Kidney (tissue), 13 donors: ENCODE measurements at regions not wholly inside any gene's neighbourhood (a gene's known extent, or its start where the extent isn't known, plus 50 kb on each side); places are given as distances from the start of the nearest gene placed in this dataset.
A peak's percentile ranks its signal among the peaks of the same experiment; 100 is the strongest.

ENCODE experiments used
- DNase-seq, 5 donors: peaks; one replicate each; pipeline ENCODE4 v3.0.0-alpha.2; 2013 to 2020
- FAIRE-seq: peaks from 2 replicates; lab custom pipeline; 2012; peaks lifted over from hg19 to GRCh38; lab: Jason Lieb, UNC
- H3K27ac ChIP-seq, 2 donors: one replicate each; pipeline ENCODE4 v1.7.0; 2013; ENCODE audit warnings: low read depth in 2 of 2, low read length in 2 of 2, inconsistent platforms in 1 of 2
- H3K27me3 ChIP-seq: one replicate; pipeline ENCODE4 v1.7.1; 2013; ENCODE audit warnings: low read length, inconsistent platforms; ENCODE audit not compliant: control insufficient read depth, insufficient read depth
- H3K36me3 ChIP-seq, 3 donors: one replicate each; pipeline versions ENCODE4 v1.7.0 to v1.7.1; 2013; ENCODE audit warnings: low read length in 3 of 3, control low read depth in 1 of 3, inconsistent platforms in 1 of 3; ENCODE audit not compliant: insufficient read depth in 3 of 3, control insufficient read depth in 2 of 3
- H3K4me1 ChIP-seq, 3 donors: one replicate each; pipeline versions ENCODE4 v1.7.0 to v1.7.1; 2013; ENCODE audit warnings: low read length in 3 of 3, inconsistent platforms in 1 of 3, low read depth in 1 of 3; ENCODE audit not compliant: control insufficient read depth in 2 of 3, insufficient read depth in 2 of 3
- H3K4me3 ChIP-seq, 3 donors: one replicate each; pipeline versions ENCODE4 v1.7.0 to v1.8.1; 2013; ENCODE audit warnings: low read length in 3 of 3, control low read depth in 1 of 3, inconsistent platforms in 1 of 3
- H3K9ac ChIP-seq, 3 donors: one replicate each; pipeline versions ENCODE4 v1.7.0 to v1.7.1; 2013; ENCODE audit warnings: low read length in 3 of 3, control low read depth in 1 of 3, inconsistent platforms in 1 of 3
- H3K9me3 ChIP-seq, 3 donors: one replicate each; pipeline versions ENCODE4 v1.7.0 to v1.7.1; 2013; ENCODE audit warnings: low read length in 3 of 3, control low read depth in 1 of 3, inconsistent platforms in 1 of 3; ENCODE audit not compliant: control insufficient read depth in 2 of 3, insufficient read depth in 1 of 3
- intact Hi-C: fragments of 100-400 bp; cut with DNase I; formaldehyde crosslinking; loops from one replicate; pipeline ENCODE4 v1.11.1; 2022
- TF ChIP-seq, protein P1 (sequence below): IDR thresholded peaks from 3 replicates; pipeline ENCODE4 v1.5.1; 2012; ENCODE audit warnings: mild to moderate bottlenecking, moderate library complexity, borderline replicate concordance; ENCODE audit not compliant: insufficient read depth; ENCODE audit errors: extremely low read depth
- donor health status: control.
- donor health status: control.
- donor health status: control.
- donor health status: control.
- donor health status: control.
- donor health status: DM: yes; HTN: yes; CAD: no.
- donor health status: Normal renal cell carcinoma (clear cell type).

GRCh38 chr10:4390219-4390618 is 435.8 kb upstream of the AKR1E2 start:
- Histone ChIP-seq H3K9ac (no peak overlapping the region), H3K4me1 (no peaks in the 10 kb centered on the region), H3K4me3 (no peak overlapping the region), H3K36me3 (no peaks in the 10 kb centered on the region), H3K27me3 (no peaks in the 10 kb centered on the region), H3K27ac (no peak overlapping the region), H3K9me3 (no peaks in the 10 kb centered on the region)
- DNase-seq: no peak
- intact Hi-C loops: no loop called here
- TF ChIP-seq, protein P1, sequence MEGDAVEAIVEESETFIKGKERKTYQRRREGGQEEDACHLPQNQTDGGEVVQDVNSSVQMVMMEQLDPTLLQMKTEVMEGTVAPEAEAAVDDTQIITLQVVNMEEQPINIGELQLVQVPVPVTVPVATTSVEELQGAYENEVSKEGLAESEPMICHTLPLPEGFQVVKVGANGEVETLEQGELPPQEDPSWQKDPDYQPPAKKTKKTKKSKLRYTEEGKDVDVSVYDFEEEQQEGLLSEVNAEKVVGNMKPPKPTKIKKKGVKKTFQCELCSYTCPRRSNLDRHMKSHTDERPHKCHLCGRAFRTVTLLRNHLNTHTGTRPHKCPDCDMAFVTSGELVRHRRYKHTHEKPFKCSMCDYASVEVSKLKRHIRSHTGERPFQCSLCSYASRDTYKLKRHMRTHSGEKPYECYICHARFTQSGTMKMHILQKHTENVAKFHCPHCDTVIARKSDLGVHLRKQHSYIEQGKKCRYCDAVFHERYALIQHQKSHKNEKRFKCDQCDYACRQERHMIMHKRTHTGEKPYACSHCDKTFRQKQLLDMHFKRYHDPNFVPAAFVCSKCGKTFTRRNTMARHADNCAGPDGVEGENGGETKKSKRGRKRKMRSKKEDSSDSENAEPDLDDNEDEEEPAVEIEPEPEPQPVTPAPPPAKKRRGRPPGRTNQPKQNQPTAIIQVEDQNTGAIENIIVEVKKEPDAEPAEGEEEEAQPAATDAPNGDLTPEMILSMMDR: no peak
- FAIRE-seq: no peak

DNA sequence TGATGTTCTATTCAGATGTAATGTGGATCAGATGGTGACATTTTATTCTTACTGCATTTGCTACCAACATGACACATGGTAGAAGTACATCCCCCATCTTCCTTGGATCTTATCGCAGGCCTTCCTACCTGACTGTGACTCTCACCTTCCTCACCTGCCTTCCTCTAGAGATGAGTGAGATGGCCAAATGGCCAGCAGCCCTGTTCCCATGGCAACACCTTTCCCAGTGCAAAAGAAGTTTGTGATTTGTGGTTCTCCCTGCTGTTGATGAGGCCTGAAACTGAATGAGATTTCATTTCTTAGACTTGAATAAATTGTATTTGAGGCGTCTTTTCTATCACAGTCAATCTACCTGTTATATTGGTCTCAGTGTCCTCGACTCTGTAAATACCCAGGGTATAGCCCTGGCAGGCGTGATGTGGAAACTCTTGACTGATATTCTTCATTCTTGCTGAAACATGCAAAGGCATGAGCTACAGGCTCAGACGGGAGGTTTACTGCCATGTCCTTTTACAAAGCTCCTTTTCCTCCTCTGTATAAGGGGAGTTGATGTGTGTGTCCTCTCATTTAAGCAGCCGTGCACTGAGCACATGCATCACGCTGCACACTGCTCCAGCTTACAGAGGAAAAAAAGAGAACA is 440.7 kb upstream of the AKR1E2 start:
- no peaks in the 10 kb centered on the region for H3K9me3 ChIP-seq
- intact Hi-C loops: no loop called here
- H3K27me3 ChIP-seq: no peaks in the 10 kb centered on the region
- H3K27ac ChIP-seq: no peak overlapping the region
- H3K4me3 ChIP-seq: no peak overlapping the region
- no peaks in the 10 kb centered on the region for H3K36me3 ChIP-seq
- H3K4me1 ChIP-seq: no peaks in the 10 kb centered on the region
- FAIRE-seq (no peak), DNase-seq (no peak)
- TF ChIP-seq, protein P1: no peak
- no peak overlapping the region for H3K9ac ChIP-seq

DNA sequence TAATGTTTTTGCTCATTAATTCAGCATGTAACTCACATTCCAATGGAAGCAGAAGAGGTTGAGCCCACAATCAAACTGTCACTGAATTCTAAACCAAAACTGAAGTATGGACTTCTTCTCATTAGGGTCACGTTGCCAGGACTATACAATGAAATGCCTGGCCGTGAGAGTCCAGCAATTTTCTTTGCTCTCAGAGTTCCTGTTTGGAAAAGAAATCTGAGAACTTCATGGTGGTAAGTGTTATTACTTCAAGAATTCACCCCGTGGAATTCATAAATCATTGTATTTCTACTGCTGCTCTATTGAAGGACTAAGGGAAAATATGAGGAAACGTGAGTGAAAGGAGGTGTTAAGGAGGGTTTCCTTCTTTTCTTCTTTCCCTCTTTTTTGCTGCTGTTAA is 441.8 kb upstream of the AKR1E2 start:
- Histone ChIP-seq H3K4me3 (peak overlapping the region in 2 of 3 donors; percentile 20 to 28), H3K36me3 (no peaks in the 10 kb centered on the region), H3K9ac (no peak overlapping the region), H3K4me1 (no peaks in the 10 kb centered on the region), H3K9me3 (no peaks in the 10 kb centered on the region), H3K27ac (no peak overlapping the region), H3K27me3 (no peaks in the 10 kb centered on the region)
- FAIRE-seq (no peak), DNase-seq (peak in 4 of 5 donors; percentile 41 to 91 (median 76))
- TF ChIP-seq, protein P1: no peak
- intact Hi-C loops: no loop called here
